GM06990 (cell line): ENCODE measurements at regions not wholly inside any gene's neighbourhood (a gene's known extent, or its start where the extent isn't known, plus 50 kb on each side); places are given as distances from the start of the nearest gene placed in this dataset.
"Not testable (repeated sequence)": the region's sequence is repeated elsewhere in the genome, so short reads cannot be mapped to it uniquely, and the experiment has no call there.

Experiments used
- DNase-seq: peaks from one replicate; pipeline ENCODE4 v3.0.0-alpha.2; 2011; ENCODE audit not compliant: insufficient read length; ENCODE audit errors: extremely low read depth
- H3K27me3 ChIP-seq: replicated peaks from 2 replicates; pipeline ENCODE4 v1.6.0; 2011; ENCODE audit warnings: low read length; ENCODE audit not compliant: control insufficient read depth, insufficient read depth
- H3K36me3 ChIP-seq: 2 replicates; pipeline ENCODE4 v1.5.1; 2011; ENCODE audit warnings: low read length; ENCODE audit not compliant: control insufficient read depth, insufficient read depth
- H3K4me3 ChIP-seq: replicated peaks from 2 replicates; pipeline ENCODE4 v1.5.1; 2011; ENCODE audit warnings: low read depth, mild to moderate bottlenecking, control low read depth, low read length
- CTCF ChIP-seq: IDR thresholded peaks from 2 replicates; pipeline ENCODE4 v1.5.1; 2011; ENCODE audit warnings: low read length, control low read depth, mild to moderate bottlenecking, inconsistent platforms; ENCODE audit not compliant: insufficient read depth, poor library complexity, severe bottlenecking

- H3K4me3 ChIP-seq: no peak overlapping the region
- no peaks in the 10 kb centered on the region for H3K36me3 ChIP-seq
- no peak for TF ChIP-seq CTCF
- H3K27me3 ChIP-seq: no peaks in the 10 kb centered on the region
- DNase-seq: no peak
These were observed 713.6 kb upstream of the ZP4 start for GRCh38 chr1:238604357-238604756.

- not testable (repeated sequence) for H3K4me3 ChIP-seq, DNase-seq, H3K36me3 ChIP-seq, H3K27me3 ChIP-seq
These were observed 710.9 kb upstream of the ZP4 start for GRCh38 chr1:238601604-238602003.

GRCh38 chr1:238596703-238597102, 706.0 kb upstream of the ZP4 start:
- no peak overlapping the region for H3K4me3 ChIP-seq
- no peaks in the 10 kb centered on the region for H3K36me3 ChIP-seq
- no peak for DNase-seq
- H3K27me3 ChIP-seq: no peaks in the 10 kb centered on the region
- no peak for TF ChIP-seq CTCF

- TF ChIP-seq CTCF: no peak
- DNase-seq: no peak
- no peaks in the 10 kb centered on the region for H3K36me3 ChIP-seq
- no peak overlapping the region for H3K4me3 ChIP-seq
- H3K27me3 ChIP-seq: no peaks in the 10 kb centered on the region
These were observed 701.9 kb upstream of the ZP4 start for GRCh38 chr1:238592621-238593020.

GRCh38 chr1:238589843-238590435, 699.2 kb upstream of the ZP4 start:
- no peak for DNase-seq
- TF ChIP-seq CTCF: no peak
- H3K4me3 ChIP-seq: no peak overlapping the region

GRCh38 chr1:238582816-238583215, 692.1 kb upstream of the ZP4 start:
- Histone ChIP-seq H3K27me3 (no peaks in the 10 kb centered on the region), H3K4me3 (no peak overlapping the region), H3K36me3 (no peaks in the 10 kb centered on the region)
- no peak for TF ChIP-seq CTCF
- no peak for DNase-seq

More at GRCh38 chr1:238589843-238590435, 699.2 kb upstream of the ZP4 start:
- no peaks in the 10 kb centered on the region for H3K36me3 ChIP-seq
- no peaks in the 10 kb centered on the region for H3K27me3 ChIP-seq
